ENCODE measurements at regions not wholly inside any gene's neighbourhood (a gene's known extent, or its start where the extent isn't known, plus 50 kb on each side); places are given as distances from the start of the nearest gene placed in this dataset.

GRCh38 chr5:115736004-115736689 is 80.3 kb downstream of the CDO1 start:
- TF ChIP-seq POLR2A (IDR thresholded peaks at IDR 0.05; ENCODE audit: low read length) (no peak), GATA1 (IDR thresholded peaks at IDR 0.05; ENCODE audit: low read depth, low read length) (no peak)

Data from erythroblast (primary cell).